Smooth muscle cell (in vitro differentiated cells): ENCODE measurements at regions not wholly inside any gene's neighbourhood (a gene's known extent, or its start where the extent isn't known, plus 50 kb on each side); places are given as distances from the start of the nearest gene placed in this dataset.

Experiments
- DNase-seq: peaks from one replicate; lab custom pipeline; 2025; ENCODE audit not compliant: unreplicated experiment; lab: John Stamatoyannopoulos, UW
- H2AFZ ChIP-seq: fragments of 200-600 bp; sonication (generic); 2 replicates; pipeline ENCODE4 v1.6.0; 2016; ENCODE audit warnings: antibody characterized with exemption, low read depth, mild to moderate bottlenecking
- H3F3A ChIP-seq: fragments of 200-600 bp; sonication (generic); 2 replicates; pipeline ENCODE4 v1.6.0; 2017; ENCODE audit warnings: antibody characterized with exemption, low read depth
- H3K27ac ChIP-seq: fragments of 200-600 bp; sonication (generic); 2 replicates; pipeline ENCODE4 v1.5.1; 2016; ENCODE audit warnings: low read depth, mild to moderate bottlenecking
- H3K27me3 ChIP-seq: fragments of 200-600 bp; sonication (generic); 2 replicates; pipeline ENCODE4 v1.6.1; 2016; ENCODE audit warnings: low read depth, mild to moderate bottlenecking
- H3K36me3 ChIP-seq: fragments of 200-600 bp; sonication (generic); 2 replicates; pipeline ENCODE4 v1.5.1; 2016; ENCODE audit warnings: low read depth
- H3K4me1 ChIP-seq: fragments of 200-600 bp; sonication (generic); 2 replicates; pipeline ENCODE4 v1.5.1; 2016; ENCODE audit warnings: low read depth
- H3K4me2 ChIP-seq: fragments of 200-600 bp; sonication (generic); 2 replicates; pipeline ENCODE4 v1.6.0; 2016; ENCODE audit warnings: mild to moderate bottlenecking
- H3K4me3 ChIP-seq: fragments of 200-600 bp; sonication (generic); 2 replicates; pipeline ENCODE4 v1.5.1; 2016; ENCODE audit warnings: mild to moderate bottlenecking
- H3K79me2 ChIP-seq: fragments of 200-600 bp; sonication (generic); 2 replicates; pipeline ENCODE4 v1.6.0; 2016; ENCODE audit warnings: low read depth, mild to moderate bottlenecking
- H3K9ac ChIP-seq: fragments of 200-600 bp; sonication (generic); 2 replicates; pipeline ENCODE4 v1.6.0; 2016; ENCODE audit warnings: low read depth
- H3K9me3 ChIP-seq: fragments of 200-600 bp; sonication (generic); replicated peaks from 2 replicates; pipeline ENCODE4 v1.5.1; 2016; ENCODE audit warnings: low read depth
- H4K20me1 ChIP-seq: fragments of 200-600 bp; sonication (generic); 2 replicates; pipeline ENCODE4 v1.6.0; 2016; ENCODE audit warnings: low read depth
- CTCF ChIP-seq: fragments of 200-600 bp; sonication (generic); IDR thresholded peaks from 2 replicates; pipeline ENCODE4 v1.5.1; 2017; ENCODE audit warnings: borderline replicate concordance, mild to moderate bottlenecking, antibody characterized with exemption; ENCODE audit not compliant: insufficient read depth, poor library complexity, severe bottlenecking
- WGBS: methylation state at CpG from one replicate; pipeline ENCODE4 v1.1.7; 2016; ENCODE audit warnings: low lambda C conversion rate; 5-methylcytosine and 5-hydroxymethylcytosine counted together

- 89% methylated on average over 2 of the region's 2 CpGs for WGBS
- no peaks in the 10 kb centered on the region for H3K36me3 ChIP-seq
- H3K27me3 ChIP-seq, result peaks cover 8% of the 10 kb centered on the region
- H3K9me3 ChIP-seq, result no peaks in the 10 kb centered on the region
- H3K27ac ChIP-seq, result no peak overlapping the region
- no peaks in the 10 kb centered on the region for H3K79me2 ChIP-seq
- DNase-seq, result no peak
- no peaks in the 10 kb centered on the region for H4K20me1 ChIP-seq
- H3K9ac ChIP-seq, result no peak overlapping the region
- no peak for TF ChIP-seq CTCF
- H3F3A ChIP-seq, result peaks cover 5% of the 10 kb centered on the region
- H2AFZ ChIP-seq, result no peak overlapping the region
- H3K4me3 ChIP-seq, result no peak overlapping the region
- peaks cover 9% of the 10 kb centered on the region for H3K4me1 ChIP-seq
- no peak overlapping the region for H3K4me2 ChIP-seq
These were observed 55.1 kb upstream of the XPA start for GRCh38 chr9:97752274-97752673.

DNA sequence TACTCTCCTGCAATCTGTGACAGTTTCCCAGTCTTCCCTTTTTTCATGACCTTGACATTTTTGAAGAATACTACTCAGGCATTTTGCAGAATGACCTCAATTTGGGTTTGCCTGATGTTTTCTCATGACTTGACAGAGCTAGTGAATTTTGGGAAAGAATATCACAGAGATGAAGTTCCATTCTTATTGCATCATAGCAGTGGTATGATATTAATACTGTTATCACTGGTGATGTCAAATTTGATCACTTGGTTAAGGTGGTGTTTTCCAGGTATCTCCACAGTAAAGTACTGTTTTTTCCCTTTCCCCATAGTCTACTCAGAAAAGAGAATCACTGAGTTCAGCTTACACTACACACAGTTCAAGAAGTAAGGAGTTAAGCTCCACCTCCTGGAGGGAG lies 56.2 kb upstream of the XPA start:
- Histone ChIP-seq H3K4me1 (no peaks in the 10 kb centered on the region), H3F3A (no peaks in the 10 kb centered on the region), H4K20me1 (no peaks in the 10 kb centered on the region), H3K79me2 (no peaks in the 10 kb centered on the region), H3K36me3 (no peaks in the 10 kb centered on the region), H3K9me3 (no peaks in the 10 kb centered on the region), H3K27me3 (peaks cover 14% of the 10 kb centered on the region), H3K27ac (no peak overlapping the region), H3K4me2 (no peak overlapping the region), H3K9ac (no peak overlapping the region), H3K4me3 (no peak overlapping the region), H2AFZ (no peak overlapping the region)
- DNase-seq, result no peak
- no peak for TF ChIP-seq CTCF

DNA sequence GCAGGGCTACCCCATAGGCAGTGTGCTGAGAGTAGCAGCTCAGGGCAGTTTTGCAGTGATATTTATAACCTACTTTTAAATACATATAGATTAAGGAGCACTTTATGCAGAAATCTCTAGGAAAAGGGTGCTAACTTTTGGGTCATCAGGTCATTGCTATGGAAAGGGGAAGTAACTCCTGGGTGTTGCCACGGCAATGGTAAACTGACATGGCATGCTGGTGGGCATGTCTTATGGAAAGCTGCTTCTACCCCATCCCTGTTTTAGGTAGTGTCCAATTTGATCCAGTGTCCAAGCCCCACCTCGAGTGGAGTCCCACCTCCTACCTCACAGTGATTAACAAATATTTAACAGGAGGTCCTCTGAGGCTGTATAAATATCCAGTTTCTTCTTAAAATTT lies 56.8 kb upstream of the XPA start:
- TF ChIP-seq CTCF, result no peak
- no peak overlapping the region for H3K27ac ChIP-seq
- no peaks in the 10 kb centered on the region for H3K4me1 ChIP-seq
- no peak overlapping the region for H3K4me2 ChIP-seq
- no peak overlapping the region for H3K4me3 ChIP-seq
- no peaks in the 10 kb centered on the region for H3K9me3 ChIP-seq
- no peaks in the 10 kb centered on the region for H3K79me2 ChIP-seq
- H2AFZ ChIP-seq, result no peak overlapping the region
- WGBS, result 88% methylated on average over 2 of the region's 2 CpGs
- peaks cover 17% of the 10 kb centered on the region for H3K27me3 ChIP-seq
- H4K20me1 ChIP-seq, result no peaks in the 10 kb centered on the region
- no peak overlapping the region for H3K9ac ChIP-seq
- no peaks in the 10 kb centered on the region for H3K36me3 ChIP-seq
- no peaks in the 10 kb centered on the region for H3F3A ChIP-seq
- DNase-seq, result no peak

DNA sequence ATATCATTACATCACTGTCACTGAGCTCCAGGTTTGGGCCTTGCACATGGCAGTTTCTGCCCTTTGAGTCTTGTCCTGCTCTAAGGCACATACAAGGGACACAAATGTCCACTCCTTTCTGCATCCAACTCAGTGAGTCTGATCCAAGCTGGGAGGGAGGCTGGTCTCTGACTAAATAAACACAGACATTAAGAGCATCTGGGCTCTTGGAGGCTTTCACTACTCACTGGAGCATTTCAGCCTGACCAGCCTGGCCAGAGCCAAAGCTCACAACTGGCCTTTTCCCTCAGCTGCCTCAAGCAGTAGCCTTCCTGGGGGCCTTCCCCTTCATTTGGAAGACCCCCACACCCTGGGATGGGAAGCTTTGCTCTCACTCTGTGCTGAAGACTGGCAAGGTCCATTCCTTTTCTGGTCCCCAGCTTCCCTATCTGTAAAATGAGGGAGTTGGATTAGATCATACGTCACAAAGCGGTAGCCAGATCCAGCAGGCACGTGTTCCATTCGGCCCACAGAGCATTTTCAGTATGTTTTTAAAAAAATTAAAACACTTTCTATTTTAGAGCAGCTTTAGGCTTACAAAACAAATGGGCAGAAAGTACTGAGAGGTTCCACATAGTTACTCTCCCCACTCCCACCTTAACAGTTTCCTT lies 58.6 kb upstream of the XPA start:
- H3K4me3 ChIP-seq, result no peak overlapping the region
- H3K4me2 ChIP-seq, result no peak overlapping the region
- no peak overlapping the region for H2AFZ ChIP-seq
- no peaks in the 10 kb centered on the region for H3K9me3 ChIP-seq
- 74% methylated on average over 4 of the region's 4 CpGs for WGBS
- H3K79me2 ChIP-seq, result no peaks in the 10 kb centered on the region
- TF ChIP-seq CTCF, result no peak
- no peaks in the 10 kb centered on the region for H4K20me1 ChIP-seq
- no peaks in the 10 kb centered on the region for H3F3A ChIP-seq
- no peak overlapping the region for H3K9ac ChIP-seq
- peaks cover 23% of the 10 kb centered on the region for H3K27me3 ChIP-seq
- no peaks in the 10 kb centered on the region for H3K4me1 ChIP-seq
- H3K36me3 ChIP-seq, result no peaks in the 10 kb centered on the region
- DNase-seq, result no peak
- no peak overlapping the region for H3K27ac ChIP-seq
